ENCODE measurements at regions not wholly inside any gene's neighbourhood (a gene's known extent, or its start where the extent isn't known, plus 50 kb on each side); places are given as distances from the start of the nearest gene placed in this dataset.

DNA sequence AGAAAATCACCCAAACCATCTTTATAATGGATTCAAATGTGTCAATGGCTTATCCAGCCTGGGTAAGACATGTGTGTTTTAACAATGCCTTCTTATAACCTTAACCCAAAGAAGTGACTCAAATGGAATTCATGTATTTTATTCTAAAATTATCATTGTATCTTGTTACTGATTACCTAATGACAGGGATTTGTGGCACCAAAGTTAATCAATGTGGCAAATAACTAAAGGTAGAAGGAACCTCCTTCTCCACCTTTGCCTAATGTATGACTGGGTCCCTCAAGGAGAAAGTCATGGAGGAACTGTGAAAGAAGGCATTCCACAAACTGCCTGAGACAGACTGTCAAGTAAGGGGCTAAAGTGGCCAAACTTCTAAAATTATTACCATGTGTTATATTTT is 84.4 kb upstream of the ITGA1 start:
- DNase-seq: no peak
- intact Hi-C loops (cut with DNase I; ENCODE audit: low total_unique reads): no loop called here
- no peaks in the 10 kb centered on the region for H3K4me1 ChIP-seq
- no peaks in the 10 kb centered on the region for H3K9me3 ChIP-seq
- no peaks in the 10 kb centered on the region for H3K27me3 ChIP-seq
- TF ChIP-seq, protein P1, sequence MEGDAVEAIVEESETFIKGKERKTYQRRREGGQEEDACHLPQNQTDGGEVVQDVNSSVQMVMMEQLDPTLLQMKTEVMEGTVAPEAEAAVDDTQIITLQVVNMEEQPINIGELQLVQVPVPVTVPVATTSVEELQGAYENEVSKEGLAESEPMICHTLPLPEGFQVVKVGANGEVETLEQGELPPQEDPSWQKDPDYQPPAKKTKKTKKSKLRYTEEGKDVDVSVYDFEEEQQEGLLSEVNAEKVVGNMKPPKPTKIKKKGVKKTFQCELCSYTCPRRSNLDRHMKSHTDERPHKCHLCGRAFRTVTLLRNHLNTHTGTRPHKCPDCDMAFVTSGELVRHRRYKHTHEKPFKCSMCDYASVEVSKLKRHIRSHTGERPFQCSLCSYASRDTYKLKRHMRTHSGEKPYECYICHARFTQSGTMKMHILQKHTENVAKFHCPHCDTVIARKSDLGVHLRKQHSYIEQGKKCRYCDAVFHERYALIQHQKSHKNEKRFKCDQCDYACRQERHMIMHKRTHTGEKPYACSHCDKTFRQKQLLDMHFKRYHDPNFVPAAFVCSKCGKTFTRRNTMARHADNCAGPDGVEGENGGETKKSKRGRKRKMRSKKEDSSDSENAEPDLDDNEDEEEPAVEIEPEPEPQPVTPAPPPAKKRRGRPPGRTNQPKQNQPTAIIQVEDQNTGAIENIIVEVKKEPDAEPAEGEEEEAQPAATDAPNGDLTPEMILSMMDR (IDR thresholded peaks at IDR 0.05): no peak
- no peak for TF ChIP-seq POLR2A (IDR thresholded peaks at IDR 0.05)
- H3K4me3 ChIP-seq: no peak overlapping the region
- H3K36me3 ChIP-seq: no peaks in the 10 kb centered on the region
- H3K27ac ChIP-seq: peak overlapping the region in 1 of 2 donors; percentile 23

DNA sequence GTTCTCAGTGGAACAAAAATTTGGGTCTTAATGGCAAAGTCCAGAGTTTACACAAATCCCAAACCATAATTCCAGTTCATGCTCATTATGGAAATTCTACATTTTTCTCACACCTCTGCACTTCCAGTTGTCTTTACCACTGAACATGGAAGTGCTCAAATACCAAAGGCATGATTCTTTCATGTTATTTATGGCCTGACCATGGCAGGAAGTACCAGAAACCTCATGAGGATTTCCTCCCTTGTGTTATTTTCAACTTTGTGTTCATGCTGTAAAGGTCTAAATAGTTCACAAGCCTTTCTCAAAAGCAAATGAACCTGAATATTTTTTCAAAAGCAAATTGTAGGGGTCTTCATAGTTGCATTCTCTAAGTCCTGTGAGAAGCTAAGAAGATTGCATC is 82.0 kb upstream of the ITGA1 start:
- no peak for DNase-seq
- Histone ChIP-seq H3K27ac (peak overlapping the region in 1 of 2 donors; percentile 5), H3K4me1 (peaks cover 0 to 6% of the 10 kb centered on the region in 2 donors), H3K4me3 (no peak overlapping the region), H3K36me3 (no peaks in the 10 kb centered on the region), H3K9me3 (no peaks in the 10 kb centered on the region), H3K27me3 (no peaks in the 10 kb centered on the region)
- intact Hi-C loops (cut with DNase I; ENCODE audit: low total_unique reads): no loop called here
- TF ChIP-seq POLR2A (IDR thresholded peaks at IDR 0.05): no peak
- TF ChIP-seq, protein P1 (IDR thresholded peaks at IDR 0.05): no peak

DNA sequence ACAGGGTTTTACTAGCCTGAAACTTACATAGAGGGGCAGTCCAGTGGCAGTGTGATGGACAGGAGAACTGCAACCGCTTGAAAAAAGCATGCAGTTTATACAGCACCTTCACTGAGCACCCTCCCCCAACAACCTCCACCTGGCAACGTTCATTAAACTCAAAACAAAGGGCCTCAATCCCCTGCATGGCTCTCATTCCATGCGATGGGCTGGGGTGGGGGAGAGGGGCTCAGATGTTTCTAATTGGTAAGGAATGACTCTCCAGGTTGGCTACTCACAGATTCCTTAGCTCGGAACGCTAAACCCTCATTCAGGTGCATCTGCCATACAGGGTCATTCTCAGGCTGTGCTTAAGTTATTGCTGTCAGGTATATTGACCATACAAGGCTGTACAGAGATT is 80.9 kb upstream of the ITGA1 start:
- H3K4me3 ChIP-seq: no peak overlapping the region
- DNase-seq: no peak
- H3K4me1 ChIP-seq: peaks cover 0 to 6% of the 10 kb centered on the region in 2 donors
- intact Hi-C loops (cut with DNase I; ENCODE audit: low total_unique reads): no loop called here
- peak overlapping the region in 1 of 2 donors; percentile 5 for H3K27ac ChIP-seq
- H3K9me3 ChIP-seq: no peaks in the 10 kb centered on the region
- H3K27me3 ChIP-seq: no peaks in the 10 kb centered on the region
- H3K36me3 ChIP-seq: no peaks in the 10 kb centered on the region
- TF ChIP-seq POLR2A (IDR thresholded peaks at IDR 0.05): no peak
- TF ChIP-seq, protein P1 (IDR thresholded peaks at IDR 0.05): no peak

DNA sequence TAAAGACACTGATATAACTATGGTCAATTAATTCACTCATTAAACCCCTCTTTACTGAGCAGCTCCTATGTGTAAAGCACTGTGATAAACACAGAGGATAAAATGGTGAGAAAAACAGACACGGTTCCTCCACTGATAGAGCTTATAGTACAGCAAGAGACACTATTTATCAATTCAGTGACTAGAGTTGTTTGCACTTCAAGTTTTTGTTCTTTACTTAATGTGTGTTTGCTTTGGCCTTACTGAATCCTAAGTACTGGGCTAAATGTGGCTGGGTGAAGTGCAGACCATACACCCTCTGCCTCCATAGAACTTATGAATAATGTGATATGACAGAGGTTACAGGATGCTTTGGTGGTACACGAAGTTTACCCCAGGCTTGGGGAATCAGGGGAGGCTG is 80.1 kb upstream of the ITGA1 start:
- no peak for TF ChIP-seq POLR2A (IDR thresholded peaks at IDR 0.05)
- TF ChIP-seq, protein P1 (IDR thresholded peaks at IDR 0.05): no peak

DNA sequence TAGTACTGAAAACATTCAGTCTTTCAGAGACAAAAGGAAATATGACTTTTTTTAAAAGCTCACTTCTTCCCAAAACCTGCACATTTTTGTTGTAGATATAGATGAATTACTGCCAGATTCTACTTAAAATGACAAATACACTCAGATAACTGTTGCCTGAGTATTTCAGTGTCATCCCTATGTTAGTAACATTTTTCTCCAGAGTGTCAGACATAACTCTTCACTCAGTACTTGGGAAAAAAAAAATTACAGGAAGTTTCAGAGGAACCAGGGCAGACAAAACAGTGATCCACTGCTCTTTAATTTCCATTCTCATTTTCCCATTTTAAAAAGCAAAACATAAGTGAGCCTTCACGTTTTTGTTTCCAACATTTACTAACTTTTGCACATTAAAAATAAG is 79.3 kb upstream of the ITGA1 start:
- H3K4me3 ChIP-seq: no peak overlapping the region
- peaks cover 0 to 6% of the 10 kb centered on the region in 2 donors for H3K4me1 ChIP-seq
- TF ChIP-seq, protein P1 (IDR thresholded peaks at IDR 0.05): no peak
- no peak for TF ChIP-seq POLR2A (IDR thresholded peaks at IDR 0.05)
- H3K27ac ChIP-seq: peak overlapping the region in 1 of 2 donors; percentile 74
- DNase-seq: no peak
- no peaks in the 10 kb centered on the region for H3K27me3 ChIP-seq
- intact Hi-C loops (cut with DNase I; ENCODE audit: low total_unique reads): no loop called here
- no peaks in the 10 kb centered on the region for H3K36me3 ChIP-seq
- no peaks in the 10 kb centered on the region for H3K9me3 ChIP-seq

More for the DNA sequence above, 80.1 kb upstream of the ITGA1 start:
- DNase-seq: no peak
- no peak overlapping the region for H3K27ac ChIP-seq
- peaks cover 0 to 6% of the 10 kb centered on the region in 2 donors for H3K4me1 ChIP-seq
- intact Hi-C loops (cut with DNase I; ENCODE audit: low total_unique reads): no loop called here
- no peak overlapping the region for H3K4me3 ChIP-seq
- no peaks in the 10 kb centered on the region for H3K9me3 ChIP-seq
- H3K36me3 ChIP-seq: no peaks in the 10 kb centered on the region
- H3K27me3 ChIP-seq: no peaks in the 10 kb centered on the region

Data from uterus (tissue), 3 donors.